WI38 (cell line): ENCODE measurements at regions not wholly inside any gene's neighbourhood (a gene's known extent, or its start where the extent isn't known, plus 50 kb on each side); places are given as distances from the start of the nearest gene placed in this dataset.

Experiments
- H3K4me3 ChIP-seq: 2 replicates; pipeline ENCODE4 v1.5.1; 2011; ENCODE audit warnings: low read depth, mild to moderate bottlenecking, control low read depth, low read length
- CTCF ChIP-seq: IDR thresholded peaks from 2 replicates; pipeline ENCODE4 v1.5.1; 2012; ENCODE audit warnings: low read depth, mild to moderate bottlenecking, control low read depth, low read length

DNA sequence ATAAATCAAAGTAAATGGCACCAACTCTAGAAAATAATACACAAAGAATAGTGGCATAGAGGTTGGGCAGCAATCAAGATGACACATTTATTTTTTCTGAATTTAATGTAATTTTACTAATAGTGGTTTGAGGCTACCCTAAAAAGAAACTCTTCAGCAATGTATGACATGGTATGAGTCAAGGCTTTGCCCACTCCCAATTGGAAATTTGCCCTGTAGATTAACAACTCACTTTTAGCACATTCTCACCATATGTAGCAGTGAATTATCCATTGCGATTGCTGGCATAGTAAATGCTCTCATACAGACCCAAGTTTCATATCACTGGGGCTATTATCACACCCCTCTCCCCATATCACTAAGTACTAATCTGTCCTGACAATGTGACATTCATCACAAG lies 832.1 kb upstream of the ZNF608 start:
- no peak for TF ChIP-seq CTCF
- H3K4me3 ChIP-seq = no peak overlapping the region

DNA sequence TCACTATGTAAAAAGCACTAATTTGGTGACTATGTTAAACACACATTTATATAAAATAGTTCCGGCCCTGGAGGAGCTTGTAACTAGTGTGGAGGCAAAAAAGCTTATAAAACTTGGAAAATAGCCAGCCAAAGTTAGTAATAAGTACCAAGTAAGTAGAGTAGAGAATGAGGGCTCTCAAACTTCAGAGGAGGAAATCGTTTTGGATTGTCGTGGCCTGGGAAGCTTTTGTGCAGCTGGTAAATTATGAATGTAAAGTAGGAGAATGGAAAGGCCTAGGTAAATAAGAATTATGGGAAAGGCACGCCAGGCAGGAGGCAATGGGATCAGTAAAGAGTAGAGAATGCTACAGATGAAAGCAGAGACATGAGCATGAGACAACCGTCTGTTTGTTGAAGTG lies 832.7 kb upstream of the ZNF608 start:
- no peak overlapping the region for H3K4me3 ChIP-seq
- no peak for TF ChIP-seq CTCF

- TF ChIP-seq CTCF = no peak
- no peak overlapping the region for H3K4me3 ChIP-seq
These were observed 834.9 kb upstream of the ZNF608 start for GRCh38 chr5:125581311-125581710.

- H3K4me3 ChIP-seq = no peak overlapping the region
- TF ChIP-seq CTCF = no peak
These were observed 835.9 kb upstream of the ZNF608 start for GRCh38 chr5:125582352-125582751.

DNA sequence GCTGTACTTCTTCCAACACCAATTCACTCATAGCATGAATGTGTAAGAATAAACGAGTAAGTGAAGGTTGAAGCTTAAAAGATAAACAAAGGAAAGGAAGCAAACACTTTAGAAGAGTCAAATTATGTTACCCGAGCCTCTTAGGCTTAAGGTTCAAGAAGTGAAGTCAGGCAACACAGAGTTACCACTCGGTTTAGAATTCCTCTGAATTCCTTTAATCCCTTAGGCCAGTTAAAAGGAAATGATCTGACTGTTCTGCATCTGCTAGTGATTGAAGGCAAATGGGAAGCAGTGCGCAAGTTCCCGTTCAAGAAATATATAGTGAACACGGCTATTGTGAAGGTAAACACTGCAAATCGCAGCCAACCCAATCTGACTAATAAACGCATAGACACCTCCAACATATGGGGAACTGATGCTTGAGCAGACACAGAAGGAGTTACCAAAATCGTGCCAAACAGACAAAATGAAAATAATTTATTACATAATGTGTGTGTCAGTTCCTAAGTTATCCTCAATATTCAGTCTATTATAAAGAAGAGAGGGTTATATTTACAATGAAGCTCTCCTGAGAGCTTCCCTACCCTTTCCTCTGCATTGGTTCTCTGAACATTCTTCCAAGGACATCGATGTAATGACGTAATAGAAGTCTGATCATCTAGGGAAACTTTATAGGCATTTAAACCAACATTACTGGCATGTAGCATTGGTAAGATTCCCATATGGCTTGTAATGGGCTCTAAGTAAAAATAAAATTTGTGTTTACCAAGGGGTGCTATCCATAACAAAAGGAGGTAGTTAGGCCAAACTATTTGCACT lies 837.1 kb upstream of the ZNF608 start:
- no peak for TF ChIP-seq CTCF
- no peak overlapping the region for H3K4me3 ChIP-seq

DNA sequence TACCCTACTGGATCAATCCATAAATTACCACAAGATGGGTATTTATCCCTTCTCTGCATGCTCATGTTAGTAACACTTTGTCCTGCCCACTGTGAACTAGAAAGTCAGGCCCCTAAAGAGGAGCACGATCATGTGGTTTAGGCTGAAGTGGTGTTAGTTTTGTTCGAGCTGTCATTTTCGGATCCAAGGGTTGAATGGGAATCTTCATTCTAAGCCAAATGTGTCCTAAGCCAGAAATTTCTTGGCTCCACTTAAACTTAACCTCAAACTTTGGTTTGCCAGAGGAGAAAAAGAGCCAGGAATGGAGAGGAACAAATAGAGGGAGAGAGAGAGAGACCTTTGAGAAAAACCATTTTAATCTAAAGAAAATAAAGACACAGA lies 837.7 kb upstream of the ZNF608 start:
- no peak for TF ChIP-seq CTCF
- H3K4me3 ChIP-seq = no peak overlapping the region

- no peak for TF ChIP-seq CTCF
- no peak overlapping the region for H3K4me3 ChIP-seq
These were observed 835.6 kb upstream of the GRAMD2B start for GRCh38 chr5:125587631-125588030.
